ENCODE measurements at regions not wholly inside any gene's neighbourhood (a gene's known extent, or its start where the extent isn't known, plus 50 kb on each side); places are given as distances from the start of the nearest gene placed in this dataset.
A peak's percentile ranks its signal among the peaks of the same experiment; 100 is the strongest.

DNA sequence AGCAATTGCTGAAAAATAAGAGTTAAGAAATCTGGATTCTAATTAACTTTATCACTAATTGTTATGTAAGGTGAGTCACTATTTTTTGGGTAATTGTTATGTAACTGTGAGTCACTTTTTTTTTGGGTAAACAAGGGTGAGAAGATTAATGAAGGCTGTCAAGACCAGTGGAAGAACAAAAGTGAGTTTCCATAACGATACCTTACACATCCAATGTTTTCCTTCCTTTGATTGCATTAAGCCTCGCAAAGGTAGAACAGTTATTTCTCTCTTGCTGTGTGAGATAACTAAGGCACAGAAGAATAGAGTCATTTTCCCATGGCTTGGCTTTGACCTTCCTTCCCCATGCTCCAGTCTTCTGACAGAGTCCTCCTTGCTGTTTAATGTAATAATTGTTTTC, 374.7 kb downstream of the DDX10 start:
- Histone ChIP-seq H3K27me3 (no peaks in the 10 kb centered on the region), H3K4me3 (no peak overlapping the region), H3K9me3 (no peaks in the 10 kb centered on the region), H3K36me3 (no peaks in the 10 kb centered on the region), H3K27ac (no peak overlapping the region), H3K4me1 (no peaks in the 10 kb centered on the region)
- ATAC-seq (no peak), DNase-seq (no peak)
- TF ChIP-seq POLR2A (IDR thresholded peaks at IDR 0.05) = no peak
- TF ChIP-seq, protein P1, sequence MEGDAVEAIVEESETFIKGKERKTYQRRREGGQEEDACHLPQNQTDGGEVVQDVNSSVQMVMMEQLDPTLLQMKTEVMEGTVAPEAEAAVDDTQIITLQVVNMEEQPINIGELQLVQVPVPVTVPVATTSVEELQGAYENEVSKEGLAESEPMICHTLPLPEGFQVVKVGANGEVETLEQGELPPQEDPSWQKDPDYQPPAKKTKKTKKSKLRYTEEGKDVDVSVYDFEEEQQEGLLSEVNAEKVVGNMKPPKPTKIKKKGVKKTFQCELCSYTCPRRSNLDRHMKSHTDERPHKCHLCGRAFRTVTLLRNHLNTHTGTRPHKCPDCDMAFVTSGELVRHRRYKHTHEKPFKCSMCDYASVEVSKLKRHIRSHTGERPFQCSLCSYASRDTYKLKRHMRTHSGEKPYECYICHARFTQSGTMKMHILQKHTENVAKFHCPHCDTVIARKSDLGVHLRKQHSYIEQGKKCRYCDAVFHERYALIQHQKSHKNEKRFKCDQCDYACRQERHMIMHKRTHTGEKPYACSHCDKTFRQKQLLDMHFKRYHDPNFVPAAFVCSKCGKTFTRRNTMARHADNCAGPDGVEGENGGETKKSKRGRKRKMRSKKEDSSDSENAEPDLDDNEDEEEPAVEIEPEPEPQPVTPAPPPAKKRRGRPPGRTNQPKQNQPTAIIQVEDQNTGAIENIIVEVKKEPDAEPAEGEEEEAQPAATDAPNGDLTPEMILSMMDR (IDR thresholded peaks at IDR 0.05) = no peak
- intact Hi-C loops (cut with DNase I) = no loop called here
- 47% methylated on average over 2 of the region's 2 CpGs for WGBS (ENCODE audit: insufficient coverage, low coverage, low lambda C conversion rate, missing lambda C conversion rate)

DNA sequence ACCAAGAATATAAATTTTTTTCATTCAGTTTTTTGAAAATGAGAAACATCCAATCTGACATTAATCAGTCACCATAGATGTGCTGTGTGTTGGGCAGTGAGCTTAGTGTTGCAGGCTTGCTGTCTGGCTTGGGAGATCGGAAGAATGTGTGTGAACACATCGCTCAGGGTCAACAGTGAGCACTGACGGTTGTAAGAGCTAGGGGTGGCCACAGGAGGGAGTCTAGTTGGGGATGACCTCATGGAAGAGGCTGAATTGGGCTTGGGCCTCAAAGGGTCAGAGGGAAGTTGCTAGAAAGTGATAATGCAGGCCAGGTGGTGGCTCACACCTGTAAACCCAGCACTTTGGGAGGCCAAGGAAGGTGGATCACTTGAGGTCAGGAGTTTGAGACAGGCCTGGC, 375.4 kb downstream of the DDX10 start:
- no peak overlapping the region for H3K27ac ChIP-seq
- ATAC-seq (peak in 1 of 4 donors; percentile 17), DNase-seq (no peak)
- H3K27me3 ChIP-seq = no peaks in the 10 kb centered on the region
- H3K4me3 ChIP-seq = no peak overlapping the region
- WGBS (ENCODE audit: insufficient coverage, low coverage, low lambda C conversion rate, missing lambda C conversion rate) = 63% methylated on average over 3 of the region's 3 CpGs
- H3K36me3 ChIP-seq = no peaks in the 10 kb centered on the region
- intact Hi-C loops (cut with DNase I) = no loop called here
- no peaks in the 10 kb centered on the region for H3K4me1 ChIP-seq
- no peaks in the 10 kb centered on the region for H3K9me3 ChIP-seq
- TF ChIP-seq POLR2A (IDR thresholded peaks at IDR 0.05) = no peak
- TF ChIP-seq, protein P1 (IDR thresholded peaks at IDR 0.05) = no peak

DNA sequence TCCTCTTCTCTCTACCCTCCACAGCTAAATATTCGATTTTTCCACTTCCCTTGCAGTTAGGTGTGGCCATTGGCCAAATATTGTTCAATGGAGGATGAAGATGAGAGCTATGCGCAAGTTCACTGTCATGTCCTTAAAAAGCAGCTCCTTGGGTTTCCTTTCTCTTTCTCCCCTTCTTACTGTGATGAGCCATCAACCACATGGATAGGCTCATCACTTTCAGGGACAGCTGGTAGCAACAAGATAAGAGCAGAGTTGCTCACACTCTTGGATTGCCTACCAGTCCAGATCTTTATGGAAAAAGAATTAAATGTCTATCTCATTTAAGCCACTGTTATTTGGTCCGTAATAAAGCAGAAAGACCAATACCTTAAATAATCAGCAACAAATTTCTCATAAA, 377.0 kb downstream of the DDX10 start:
- ATAC-seq (no peak), DNase-seq (no peak)
- no peak overlapping the region for H3K27ac ChIP-seq
- H3K4me1 ChIP-seq = no peaks in the 10 kb centered on the region
- intact Hi-C loops (cut with DNase I) = no loop called here
- 60% methylated on average over 3 of the region's 3 CpGs for WGBS (ENCODE audit: insufficient coverage, low coverage, low lambda C conversion rate, missing lambda C conversion rate)
- no peaks in the 10 kb centered on the region for H3K9me3 ChIP-seq
- no peak overlapping the region for H3K4me3 ChIP-seq
- no peaks in the 10 kb centered on the region for H3K36me3 ChIP-seq
- TF ChIP-seq POLR2A (IDR thresholded peaks at IDR 0.05) = no peak
- TF ChIP-seq, protein P1 (IDR thresholded peaks at IDR 0.05) = no peak
- no peaks in the 10 kb centered on the region for H3K27me3 ChIP-seq

DNA sequence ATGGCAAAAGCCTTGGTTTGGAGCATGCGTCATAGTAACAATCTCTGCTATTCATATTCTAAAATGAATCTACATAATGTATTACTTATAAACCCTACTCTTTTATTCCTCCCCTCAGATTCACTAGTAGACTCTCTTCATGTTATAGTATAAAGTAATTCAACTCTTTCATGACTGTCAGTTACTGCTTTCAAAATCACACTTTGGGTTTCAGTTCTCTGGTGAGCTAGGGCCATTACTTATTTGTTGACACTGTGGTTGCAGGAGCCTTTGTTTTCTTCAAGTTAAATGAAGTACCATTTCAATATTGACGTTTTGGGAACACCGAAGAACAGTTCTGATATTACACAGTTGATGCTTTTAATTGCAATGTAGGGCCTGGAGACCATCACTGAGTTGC, 378.4 kb downstream of the DDX10 start:
- no peak overlapping the region for H3K27ac ChIP-seq
- no peaks in the 10 kb centered on the region for H3K9me3 ChIP-seq
- H3K4me3 ChIP-seq = no peak overlapping the region
- 42% methylated on average over 3 of the region's 3 CpGs for WGBS (ENCODE audit: insufficient coverage, low coverage, low lambda C conversion rate, missing lambda C conversion rate)
- H3K4me1 ChIP-seq = no peaks in the 10 kb centered on the region
- TF ChIP-seq, protein P1 (IDR thresholded peaks at IDR 0.05) = no peak
- no peak for TF ChIP-seq POLR2A (IDR thresholded peaks at IDR 0.05)
- no peaks in the 10 kb centered on the region for H3K27me3 ChIP-seq
- DNase-seq = no peak
- H3K36me3 ChIP-seq = no peaks in the 10 kb centered on the region
- ATAC-seq = no peak
- intact Hi-C loops (cut with DNase I) = no loop called here

All from right lobe of liver (tissue), 6 donors.